GM12878 (cell line): ENCODE measurements at regions not wholly inside any gene's neighbourhood (a gene's known extent, or its start where the extent isn't known, plus 50 kb on each side); places are given as distances from the start of the nearest gene placed in this dataset.

Experiments used
- ATAC-seq: fragments of 200-7000 bp; cut with Tn5 transposase; 3 replicates; pipeline ENCODE4 v1.9.1; 2020; ENCODE audit warnings: mild to moderate bottlenecking, moderate library complexity
- BruUV-seq: library from RNA; stranded (reverse); fragments of 400-500 nt; replicated peaks from 2 replicates; lab custom pipeline; 2021; lab: Mats Ljungman, UMichigan
- CTCF ChIA-PET: fragments of 300-600 bp; sonication (Branson Sonifier 250); formaldehyde crosslinking; extraction: SDS; loops from one replicate; lab custom pipeline; 2021; ENCODE audit warnings: inconsistent platforms; lab: Yijun Ruan, JAX
- POLR2A ChIA-PET: fragments of 350-600 bp; formaldehyde crosslinking; extraction: SDS; loops from one replicate; lab custom pipeline; 2021; ENCODE audit warnings: inconsistent platforms; lab: Charles Lee
- RAD21 ChIA-PET: fragments of 300-600 bp; sonication (Branson Sonifier 250); formaldehyde crosslinking; loops from one replicate; lab custom pipeline; 2023; ENCODE audit warnings: antibody characterized with exemption; ENCODE audit not compliant: unreplicated experiment; lab: Charles Lee
- SMC1A ChIA-PET: fragments of 300-600 bp; sonication (Branson Sonifier 250); formaldehyde crosslinking; loops from one replicate; lab custom pipeline; 2023; ENCODE audit not compliant: unreplicated experiment, uncharacterized antibody; lab: Charles Lee
- DNase-seq: peaks from one replicate; pipeline ENCODE4 v3.0.0-alpha.2; 2011; ENCODE audit warnings: low read depth, low spot score
- FAIRE-seq: peaks from 3 replicates; lab custom pipeline; 2011; peaks lifted over from hg19 to GRCh38; lab: Jason Lieb, UNC
- H2AFZ ChIP-seq: 2 replicates; pipeline ENCODE4 v1.6.0; 2011; ENCODE audit warnings: low read depth, low read length, control low read depth; ENCODE audit not compliant: control insufficient read depth
- H3K27ac ChIP-seq: 2 replicates; pipeline ENCODE4 v1.5.1; 2011; ENCODE audit warnings: control low read depth; ENCODE audit not compliant: control insufficient read depth, insufficient read depth
- H3K27me3 ChIP-seq, 2 experiments: replicated peaks in 1 of 2; 2 replicates each; pipeline versions ENCODE4 v1.6.0 to v1.6.1; 2011; ENCODE audit warnings: low read length in 1 of 2; ENCODE audit not compliant: control insufficient read depth in 2 of 2, insufficient read depth in 2 of 2
- H3K36me3 ChIP-seq, 2 experiments: 2 replicates each; pipeline ENCODE4 v1.5.1; 2011; ENCODE audit warnings: low read length in 1 of 2; ENCODE audit not compliant: control insufficient read depth in 2 of 2, insufficient read depth in 2 of 2
- H3K4me1 ChIP-seq: 2 replicates; pipeline ENCODE4 v1.6.1; 2011; ENCODE audit warnings: mild to moderate bottlenecking, low read length, moderate library complexity, mixed read lengths; ENCODE audit not compliant: control insufficient read depth, insufficient read depth
- H3K4me2 ChIP-seq: 2 replicates; pipeline ENCODE4 v1.6.0; 2011; ENCODE audit warnings: control low read depth; ENCODE audit not compliant: control insufficient read depth, insufficient read depth
- H3K4me3 ChIP-seq: fragments of 200-600 bp; sonication (generic); 2 replicates; pipeline ENCODE4 v1.5.1; 2016
- H3K79me2 ChIP-seq: 2 replicates; pipeline ENCODE4 v1.6.0; 2011; ENCODE audit warnings: low read length; ENCODE audit not compliant: control insufficient read depth, insufficient read depth
- H3K9ac ChIP-seq: 2 replicates; pipeline ENCODE4 v1.8.0; 2011; ENCODE audit warnings: low read length, control low read depth, mixed read lengths; ENCODE audit not compliant: control insufficient read depth, insufficient read depth
- H3K9me3 ChIP-seq: replicated peaks from 3 replicates; pipeline ENCODE4 v1.5.1; 2011; ENCODE audit warnings: mild to moderate bottlenecking, low read length; ENCODE audit not compliant: control insufficient read depth, insufficient read depth
- H4K20me1 ChIP-seq: 2 replicates; pipeline ENCODE4 v1.6.0; 2011; ENCODE audit not compliant: control insufficient read depth, insufficient read depth
- BCLAF1 ChIP-seq: fragments of 450-650 bp; IDR thresholded peaks from 2 replicates; pipeline ENCODE4 v1.6.1; 2017; ENCODE audit warnings: antibody characterized with exemption, mild to moderate bottlenecking, moderate library complexity
- EZH2 ChIP-seq: IDR thresholded peaks from 2 replicates; pipeline ENCODE4 v1.6.1; 2012; ENCODE audit warnings: low read depth, mild to moderate bottlenecking, control low read depth, inconsistent platforms, low read length, borderline replicate concordance; ENCODE audit not compliant: control insufficient read depth
- GATAD2B ChIP-seq: fragments of 450-650 bp; conservative IDR thresholded peaks from 2 replicates; pipeline ENCODE4 v1.6.1; 2017; ENCODE audit warnings: low read depth, mild to moderate bottlenecking, moderate library complexity
- MYC ChIP-seq: IDR thresholded peaks from 2 replicates; pipeline ENCODE4 v1.6.1; 2011; ENCODE audit warnings: mild to moderate bottlenecking, low read length, moderate library complexity, inconsistent platforms; ENCODE audit not compliant: insufficient read depth, insufficient replicate concordance, insufficient read length, severe bottlenecking
- PRDM15 ChIP-seq: fragments of 450-650 bp; formaldehyde crosslinking; IDR thresholded peaks from 2 replicates; pipeline ENCODE4 v1.4.0; 2020; ENCODE audit warnings: mild to moderate bottlenecking, moderate library complexity
- TCF3 ChIP-seq: IDR thresholded peaks from 2 replicates; pipeline ENCODE4 v1.6.1; 2012; ENCODE audit warnings: low read depth, mild to moderate bottlenecking, low read length, borderline replicate concordance; ENCODE audit not compliant: insufficient read depth
- WGBS: methylation state at CpG from one replicate; pipeline ENCODE4 v1.1.6; 2016; ENCODE audit warnings: low lambda C conversion rate; ENCODE audit not compliant: insufficient replicate concordance, insufficient coverage; ENCODE audit errors: missing lambda C conversion rate; 5-methylcytosine and 5-hydroxymethylcytosine counted together
- in situ Hi-C: fragments of 300-500 bp; cut with MboI; formaldehyde crosslinking; loops from 9 replicates; pipeline ENCODE4 v1.14.3; 2018; ENCODE audit warnings: mixed read lengths
- intact Hi-C: fragments of 100-400 bp; cut with micrococcal nuclease; formaldehyde crosslinking; loops from one replicate; pipeline ENCODE4 v1.14.2; 2022; ENCODE audit not compliant: unreplicated experiment
- TF ChIP-seq, protein P1 (sequence below): fragments of 450-650 bp; formaldehyde crosslinking; IDR thresholded peaks from 2 replicates; pipeline ENCODE4 v1.4.0; 2022; ENCODE audit warnings: mild to moderate bottlenecking, moderate library complexity

GRCh38 chr4:33536898-33537297 lies 2707.4 kb downstream of the ARAP2 start:
- TF ChIP-seq TCF3, result no peak
- TF ChIP-seq, protein P1, sequence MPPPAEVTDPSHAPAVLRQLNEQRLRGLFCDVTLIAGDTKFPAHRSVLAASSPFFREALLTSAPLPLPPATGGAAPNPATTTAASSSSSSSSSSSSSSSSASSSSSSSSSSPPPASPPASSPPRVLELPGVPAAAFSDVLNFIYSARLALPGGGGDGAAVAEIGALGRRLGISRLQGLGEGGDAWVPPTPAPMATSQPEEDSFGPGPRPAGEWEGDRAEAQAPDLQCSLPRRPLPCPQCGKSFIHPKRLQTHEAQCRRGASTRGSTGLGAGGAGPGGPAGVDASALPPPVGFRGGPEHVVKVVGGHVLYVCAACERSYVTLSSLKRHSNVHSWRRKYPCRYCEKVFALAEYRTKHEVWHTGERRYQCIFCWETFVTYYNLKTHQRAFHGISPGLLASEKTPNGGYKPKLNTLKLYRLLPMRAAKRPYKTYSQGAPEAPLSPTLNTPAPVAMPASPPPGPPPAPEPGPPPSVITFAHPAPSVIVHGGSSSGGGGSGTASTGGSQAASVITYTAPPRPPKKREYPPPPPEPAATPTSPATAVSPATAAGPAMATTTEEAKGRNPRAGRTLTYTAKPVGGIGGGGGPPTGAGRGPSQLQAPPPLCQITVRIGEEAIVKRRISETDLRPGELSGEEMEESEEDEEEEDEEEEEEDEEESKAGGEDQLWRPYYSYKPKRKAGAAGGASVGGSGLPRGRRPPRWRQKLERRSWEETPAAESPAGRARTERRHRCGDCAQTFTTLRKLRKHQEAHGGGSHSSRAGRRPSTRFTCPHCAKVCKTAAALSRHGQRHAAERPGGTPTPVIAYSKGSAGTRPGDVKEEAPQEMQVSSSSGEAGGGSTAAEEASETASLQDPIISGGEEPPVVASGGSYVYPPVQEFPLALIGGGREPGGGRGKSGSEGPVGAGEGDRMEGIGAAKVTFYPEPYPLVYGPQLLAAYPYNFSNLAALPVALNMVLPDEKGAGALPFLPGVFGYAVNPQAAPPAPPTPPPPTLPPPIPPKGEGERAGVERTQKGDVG (CRISPR knock-in tag), result no peak
- no peak for TF ChIP-seq MYC
- TF ChIP-seq PRDM15 (CRISPR knock-in tag), result no peak
- no peak for TF ChIP-seq EZH2
- TF ChIP-seq BCLAF1, result no peak
- no peak for TF ChIP-seq GATAD2B
- SMC1A ChIA-PET, result interaction anchor here (0.8 to 2.0 kb wide), 2 partner anchors 10 to 12 kb away, joined by 3 to 11 read pairs; no protein-coding TSS in a partner anchor
- H3K27ac ChIP-seq, result no peak overlapping the region
- no peaks in the 10 kb centered on the region for H3K9me3 ChIP-seq
- no peak overlapping the region for H3K4me3 ChIP-seq
- DNase-seq (no peak), FAIRE-seq (no peak), ATAC-seq (no peak)
- WGBS, result 17% methylated on average over 4 of the region's 4 CpGs
- H3K4me2 ChIP-seq, result no peak overlapping the region
- H4K20me1 ChIP-seq, result no peaks in the 10 kb centered on the region
- no peaks in the 10 kb centered on the region for H3K27me3 ChIP-seq
- no peaks in the 10 kb centered on the region for H3K79me2 ChIP-seq
- no TSS peak for BruUV-seq
- intact Hi-C loops, result no loop called here
- RAD21 ChIA-PET, result no interaction called here
- no peak overlapping the region for H3K9ac ChIP-seq
- POLR2A ChIA-PET, result no interaction called here
- CTCF ChIA-PET, result no interaction called here
- H3K36me3 ChIP-seq, result no peaks in the 10 kb centered on the region
- H3K4me1 ChIP-seq, result no peaks in the 10 kb centered on the region
- in situ Hi-C loops, result no loop called here
- H2AFZ ChIP-seq, result no peak overlapping the region
